Thyroid gland (tissue), 4 donors: ENCODE measurements at regions not wholly inside any gene's neighbourhood (a gene's known extent, or its start where the extent isn't known, plus 50 kb on each side); places are given as distances from the start of the nearest gene placed in this dataset.

Source experiments
- CTCF ChIP-seq, 6 experiments: fragments of 200-600 bp in 3 of 6; fragments of 450-650 bp in 3 of 6; sonication (generic) in 3 of 6; IDR thresholded peaks; one replicate each; pipeline ENCODE4 v1.5.1; 2016 to 2019; ENCODE audit warnings: antibody characterized with exemption in 6 of 6, mild to moderate bottlenecking in 2 of 6, inconsistent platforms in 1 of 6, moderate library complexity in 1 of 6
- POLR2A ChIP-seq, 2 donors: fragments of 450-650 bp; IDR thresholded peaks; one replicate each; pipeline ENCODE4 v1.6.1; 2017; ENCODE audit warnings: antibody characterized with exemption in 2 of 2, mild to moderate bottlenecking in 2 of 2, moderate library complexity in 1 of 2

DNA sequence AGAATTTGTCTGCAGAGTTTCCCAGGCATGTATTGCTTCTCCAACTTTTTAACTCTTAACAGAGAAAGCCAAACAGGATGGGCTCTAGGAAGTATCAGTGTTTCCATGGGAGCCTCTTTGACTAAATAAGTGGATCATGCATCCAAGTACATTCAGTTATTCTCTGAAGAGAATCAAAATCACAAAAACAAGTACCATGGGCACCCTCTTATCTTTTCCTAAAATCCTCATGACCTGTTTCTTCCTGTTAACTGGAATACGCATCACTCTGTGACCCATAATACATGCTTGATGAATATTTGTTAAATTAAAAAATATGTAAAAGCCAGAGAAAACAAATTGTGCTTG, 186.9 kb upstream of the MGMT start:
- no peak for TF ChIP-seq CTCF (IDR thresholded peaks at IDR 0.05)
- TF ChIP-seq POLR2A (IDR thresholded peaks at IDR 0.05): no peak
